HG02759 (cell line): ENCODE measurements at regions not wholly inside any gene's neighbourhood (a gene's known extent, or its start where the extent isn't known, plus 50 kb on each side); places are given as distances from the start of the nearest gene placed in this dataset.
"Not testable (repeated sequence)": the region's sequence is repeated elsewhere in the genome, so short reads cannot be mapped to it uniquely, and the experiment has no call there.

Experiments used
- ATAC-seq: cut with Tn5 transposase; IDR thresholded peaks from one replicate; pipeline ENCODE4 v1.9.1; 2021; ENCODE audit warnings: mild to moderate bottlenecking, moderate library complexity; ENCODE audit not compliant: unreplicated experiment

DNA sequence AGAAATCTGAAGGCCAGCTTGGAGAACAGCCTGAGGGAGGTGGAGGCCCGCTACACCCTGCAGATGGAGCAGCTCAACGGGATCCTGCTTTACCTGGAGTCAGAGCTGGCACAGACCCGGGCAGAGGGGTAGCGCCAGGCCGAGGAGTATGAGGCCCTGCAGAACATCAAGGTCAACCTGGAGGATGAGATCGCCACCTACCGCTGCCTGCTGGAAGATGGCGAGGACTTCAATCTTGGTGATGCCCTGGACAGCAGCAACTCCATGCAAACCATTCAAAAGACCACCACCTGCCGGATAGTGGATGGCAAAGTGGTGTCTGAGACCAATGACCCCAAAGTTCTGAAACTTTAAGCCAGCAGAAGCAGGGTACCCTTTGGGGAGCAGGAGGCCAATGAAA, 318.4 kb downstream of the ZFHX3 start:
- ATAC-seq, result not testable (repeated sequence)

DNA sequence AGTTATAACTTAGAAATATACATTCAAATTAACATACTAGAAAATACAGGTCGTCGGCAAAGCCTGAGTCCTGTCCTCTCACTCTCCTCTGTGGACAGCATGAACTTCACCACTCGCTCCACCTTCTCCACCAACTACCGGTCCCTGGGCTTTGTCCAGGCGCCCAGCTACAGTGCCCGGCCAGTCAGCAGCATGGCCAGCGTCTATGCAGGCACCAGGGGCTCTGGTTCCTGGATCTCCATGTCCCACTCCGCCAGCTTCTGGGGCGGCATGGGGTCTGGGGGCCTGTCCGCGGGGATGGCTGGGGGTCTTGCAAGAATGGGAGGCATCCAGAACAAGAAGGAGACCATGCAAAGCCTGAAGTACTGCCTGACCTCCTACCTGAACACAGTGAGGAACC, 319.4 kb downstream of the ZFHX3 start:
- ATAC-seq, result no peak

DNA sequence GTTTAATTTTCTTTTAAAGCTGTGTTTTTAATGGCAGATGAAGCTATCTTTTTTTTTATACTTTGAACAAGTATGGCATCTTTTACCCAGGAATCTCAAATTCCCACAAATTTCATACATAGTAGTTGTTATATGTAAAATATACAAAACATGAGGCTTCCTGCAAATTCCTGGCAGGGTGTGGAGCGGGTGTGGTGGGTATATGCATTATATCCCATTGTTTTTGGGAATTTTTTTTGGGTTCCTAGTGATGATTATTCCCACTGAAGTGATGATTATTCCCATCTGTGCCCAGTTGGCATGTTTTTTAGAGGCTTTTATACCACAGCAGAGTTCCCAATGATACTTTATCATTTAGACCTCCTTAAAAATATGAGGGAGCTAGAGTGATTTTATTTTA, 320.4 kb downstream of the ZFHX3 start:
- no peak for ATAC-seq

DNA sequence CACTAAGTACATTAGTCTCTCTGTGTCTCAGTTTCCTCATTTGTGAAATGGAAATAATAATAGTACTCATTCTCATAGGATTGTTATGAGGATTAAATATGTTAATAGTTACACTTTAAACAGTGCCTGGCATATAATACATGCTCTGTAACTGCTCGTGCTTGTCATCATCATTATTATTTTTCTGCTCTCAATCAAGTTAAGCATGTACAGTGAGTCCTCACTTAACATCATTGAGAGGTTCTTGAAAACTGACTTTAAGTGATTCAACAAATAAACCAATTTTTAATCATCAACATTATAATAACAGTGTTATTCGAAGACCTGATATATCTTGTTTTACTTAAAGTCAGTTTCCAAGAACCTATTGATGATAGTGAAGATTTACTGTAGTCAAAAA, 322.3 kb downstream of the ZFHX3 start:
- ATAC-seq, result no peak

DNA sequence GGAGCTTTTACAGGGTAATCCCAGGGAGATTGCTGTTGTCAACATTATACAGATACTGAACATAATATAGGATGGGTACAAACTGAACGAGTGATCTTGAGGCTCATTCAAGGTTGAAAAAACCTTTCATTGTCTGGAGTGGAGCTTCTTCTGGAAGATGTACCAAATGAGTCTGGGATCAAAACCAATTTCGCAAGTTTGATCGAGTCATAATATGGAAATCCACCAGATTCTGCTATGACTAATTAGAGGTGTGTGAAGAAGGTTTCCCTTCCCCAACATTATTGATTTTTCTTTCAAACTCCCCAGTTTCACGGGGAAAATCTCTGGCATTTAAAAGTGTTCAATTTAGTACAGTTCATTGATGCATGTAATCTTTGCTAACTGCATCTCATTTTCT, 324.1 kb downstream of the ZFHX3 start:
- no peak for ATAC-seq

DNA sequence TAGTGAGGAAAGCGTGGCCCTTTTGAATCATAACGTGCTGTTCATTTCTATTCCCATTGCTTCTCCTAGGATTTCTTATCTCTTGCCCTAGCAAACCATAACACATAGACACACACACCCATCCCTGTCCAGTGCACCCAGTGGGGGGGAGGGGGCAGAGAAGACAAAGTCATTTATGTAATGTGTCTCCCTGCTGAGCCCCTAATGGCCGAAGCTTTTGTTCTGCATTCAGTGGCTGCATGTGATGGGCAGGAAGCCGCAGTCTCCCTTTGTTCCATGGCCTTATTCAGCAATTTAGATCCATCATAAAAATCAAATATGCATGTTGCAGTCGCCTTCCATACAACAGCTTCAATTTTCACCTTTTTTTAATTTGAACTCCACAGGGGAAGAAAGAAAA, 325.4 kb downstream of the ZFHX3 start:
- ATAC-seq, result no peak

DNA sequence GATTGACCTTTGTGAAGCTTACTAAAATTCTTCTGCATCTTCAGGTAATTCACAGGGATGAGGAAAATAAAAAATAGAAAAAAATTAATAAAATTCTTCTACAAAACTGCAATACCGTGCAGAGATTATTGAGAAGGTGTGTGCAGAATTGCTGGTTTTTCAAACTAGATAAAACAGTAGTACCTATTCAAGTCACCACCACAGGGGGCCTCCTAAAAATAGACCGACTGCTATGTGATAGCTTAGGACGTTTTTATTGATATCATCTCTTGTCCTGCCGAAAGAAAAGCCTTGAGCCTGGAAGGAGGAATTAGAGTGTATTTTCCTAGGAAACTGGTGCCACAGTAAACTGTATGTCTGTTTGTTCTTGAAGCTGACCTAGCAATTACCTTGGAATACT, 325.9 kb downstream of the ZFHX3 start:
- no peak for ATAC-seq

DNA sequence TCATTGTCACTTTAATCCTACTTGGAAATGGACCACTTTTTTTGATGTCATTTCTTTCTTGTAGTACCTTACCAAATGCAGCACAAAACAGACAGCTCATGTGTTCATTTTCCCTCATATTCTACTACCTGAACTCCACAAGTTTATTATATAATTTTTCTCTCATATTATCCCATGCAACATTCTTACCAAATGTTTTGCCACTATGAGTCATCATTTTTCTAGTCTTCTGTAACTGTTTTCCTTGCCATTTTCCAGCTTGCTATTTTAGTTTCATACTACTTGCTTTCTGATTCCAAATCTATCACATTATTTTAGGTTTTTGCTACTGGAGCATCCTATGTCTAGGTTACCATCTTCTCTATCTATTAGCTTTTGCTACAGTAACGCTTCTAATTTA, 332.7 kb downstream of the ZFHX3 start:
- no peak for ATAC-seq

DNA sequence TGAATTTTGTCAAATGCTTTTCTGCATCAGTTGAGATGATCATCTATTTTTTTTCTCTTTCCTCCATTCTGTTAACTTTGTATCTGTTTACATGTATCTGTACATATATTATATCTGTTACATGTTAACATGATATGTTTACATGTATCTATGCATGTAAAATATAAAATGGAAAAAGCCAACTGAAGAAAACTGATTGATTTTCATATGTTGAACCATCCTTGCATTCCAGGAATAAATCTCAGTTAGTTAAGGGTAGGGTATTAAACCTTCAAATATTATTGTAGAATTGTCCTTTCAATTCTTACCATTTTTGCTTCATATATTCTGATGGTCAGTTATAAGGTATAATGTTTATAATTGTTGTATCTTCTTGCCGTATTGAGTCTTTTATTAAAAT, 336.1 kb downstream of the ZFHX3 start:
- no peak for ATAC-seq

DNA sequence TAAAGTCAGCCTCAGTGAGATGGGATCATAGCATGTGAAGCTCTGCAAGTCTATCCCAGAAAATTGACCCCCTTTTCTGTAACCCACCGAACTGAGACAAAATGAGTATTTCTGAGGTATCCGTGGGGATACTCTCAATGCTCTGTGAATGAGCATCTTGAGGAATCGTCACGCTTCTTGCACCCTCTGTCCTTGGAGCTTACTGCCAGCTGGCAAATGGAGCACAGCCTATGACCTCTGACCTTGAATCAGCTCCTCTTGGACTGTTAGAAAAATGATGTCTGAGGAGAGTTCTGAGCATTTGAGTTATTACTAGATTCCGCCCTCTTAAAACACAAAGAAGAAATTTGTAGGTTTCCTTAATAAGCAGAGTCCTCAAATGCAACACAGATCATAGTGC, 342.1 kb downstream of the ZFHX3 start:
- ATAC-seq, result no peak

DNA sequence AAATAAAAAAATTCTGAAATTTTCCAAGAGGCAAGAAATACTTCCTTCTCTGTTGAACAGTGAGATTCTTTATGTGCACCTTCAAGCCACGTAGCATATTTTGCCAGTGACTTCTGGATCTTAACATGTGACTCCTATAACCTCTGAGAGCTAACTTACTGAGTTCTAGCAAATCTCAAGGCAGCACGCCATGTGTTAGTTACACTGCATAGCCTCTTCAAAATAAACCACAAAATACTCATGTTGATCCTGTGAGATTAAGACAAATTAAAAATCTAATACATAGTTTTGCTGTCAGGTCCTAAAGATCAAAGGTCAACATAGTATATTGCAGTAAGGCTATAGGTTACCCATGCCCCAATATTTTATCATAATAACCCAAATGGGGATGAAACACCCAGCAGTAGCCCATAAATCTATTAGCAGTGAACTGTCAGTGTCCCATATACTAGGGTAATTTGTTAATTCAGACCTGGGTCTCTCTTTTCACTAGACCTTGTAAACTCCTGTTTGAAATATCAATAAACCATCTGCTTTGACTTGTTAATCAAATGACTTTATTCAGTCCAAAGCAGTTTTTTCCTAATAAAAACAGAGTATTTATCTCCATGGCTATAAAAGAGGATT, 343.1 kb downstream of the ZFHX3 start:
- ATAC-seq, result no peak

DNA sequence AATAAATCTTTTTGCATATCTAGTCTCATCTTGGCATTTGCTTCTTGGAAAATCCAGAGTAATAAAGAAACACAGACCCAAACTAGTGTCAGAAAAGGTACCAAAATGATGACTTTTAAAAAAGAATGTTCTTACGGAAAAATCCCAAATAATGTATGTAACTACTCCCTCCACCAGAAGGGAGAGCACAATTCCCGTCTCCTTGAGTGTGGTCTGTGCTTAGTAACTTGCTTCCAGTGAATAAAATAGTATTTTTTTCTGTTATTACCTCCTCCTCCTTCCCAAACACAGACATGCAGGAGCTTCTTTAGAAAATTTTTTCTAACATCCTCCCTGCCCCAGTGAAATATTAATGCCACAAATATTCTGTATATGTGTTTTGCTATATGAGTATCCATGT, 358.1 kb downstream of the ZFHX3 start:
- ATAC-seq, result no peak

DNA sequence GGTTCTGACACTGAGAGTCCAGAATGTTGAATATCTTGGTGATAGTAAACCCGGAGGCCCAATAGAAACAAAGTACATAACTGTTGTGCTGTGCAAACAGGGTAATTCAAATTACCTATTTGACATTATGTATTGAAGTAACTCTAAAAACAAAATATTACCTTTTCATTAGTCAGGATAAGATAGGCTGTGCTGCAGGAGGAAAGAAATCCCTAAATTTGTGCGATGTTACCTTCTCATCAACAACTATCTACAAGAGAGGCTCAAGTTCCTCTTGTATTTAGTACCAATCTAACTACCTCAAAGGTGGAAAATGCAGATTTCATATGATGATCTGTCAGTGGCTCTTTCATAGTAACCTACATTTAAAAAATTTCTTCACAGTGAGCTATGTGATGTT, 367.2 kb downstream of the ZFHX3 start:
- ATAC-seq, result no peak

DNA sequence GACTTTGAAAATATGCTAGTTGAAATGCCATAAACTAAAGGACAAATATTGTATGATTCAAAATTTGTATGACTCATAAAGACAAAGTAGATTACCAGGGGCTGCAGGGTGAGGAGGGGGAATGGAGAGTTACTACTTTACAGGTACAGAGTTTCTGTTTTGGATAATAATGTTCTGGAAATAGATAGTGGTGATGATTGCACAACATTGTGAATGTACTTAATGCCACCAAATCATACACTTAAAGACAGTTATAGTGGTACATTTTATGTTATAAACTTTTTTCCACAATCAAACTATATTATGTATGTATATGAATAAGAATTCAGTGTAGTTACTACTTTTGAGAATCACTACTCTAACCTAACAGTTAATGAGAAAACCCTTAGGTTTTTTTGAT, 368.1 kb downstream of the ZFHX3 start:
- ATAC-seq, result no peak

DNA sequence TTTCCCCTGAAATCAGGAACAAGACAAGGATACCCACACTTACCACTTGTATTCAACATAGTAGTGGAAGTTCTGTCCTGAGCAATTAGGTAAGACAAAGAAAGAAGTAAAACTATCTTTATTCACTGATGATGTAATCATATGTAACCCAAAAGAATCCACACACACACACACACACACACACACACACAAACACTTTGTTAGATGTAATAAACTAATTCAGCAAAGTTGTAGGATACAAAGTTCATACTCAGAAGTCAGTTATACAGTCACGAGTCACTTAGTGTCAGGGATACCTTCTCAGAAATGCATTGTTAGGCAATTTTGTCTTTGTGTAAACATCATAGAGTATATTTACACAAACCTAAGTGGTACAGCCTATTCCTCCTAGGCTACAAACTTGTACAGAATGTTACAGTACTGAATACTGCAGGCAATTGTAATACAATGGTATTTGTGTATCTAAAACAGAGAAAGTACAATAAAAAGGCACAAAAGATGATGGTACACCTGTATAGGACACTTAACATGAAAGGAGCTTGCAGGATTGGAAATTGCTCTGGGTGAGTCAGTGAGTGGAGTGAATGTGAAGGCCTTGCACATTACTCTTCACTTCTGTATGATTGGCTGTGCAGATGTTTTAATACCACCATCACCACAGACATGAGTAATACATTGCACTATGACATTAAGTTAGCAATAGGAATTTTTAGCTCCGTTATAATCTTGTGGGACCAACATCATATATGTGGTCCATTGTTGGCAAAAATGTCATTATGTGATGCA, 370.1 kb downstream of the ZFHX3 start:
- no peak for ATAC-seq

DNA sequence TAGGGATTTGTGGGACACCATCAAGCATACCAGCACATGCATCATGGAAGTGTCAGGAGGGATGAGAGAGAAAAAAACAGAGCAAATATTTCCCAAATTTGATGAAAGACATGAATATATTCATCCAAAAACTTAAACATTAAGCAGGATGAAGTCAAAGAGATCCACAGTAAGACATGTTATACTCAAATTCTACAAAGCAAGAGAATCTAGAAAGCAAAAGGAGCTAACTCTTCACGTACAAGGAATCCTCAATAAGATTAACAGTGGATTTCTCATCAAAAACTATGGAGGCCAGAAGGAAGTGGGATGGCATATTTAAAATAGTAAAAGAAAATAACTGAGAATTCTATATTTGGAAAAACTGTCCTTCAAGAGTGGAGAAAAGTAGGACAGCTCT, 374.8 kb downstream of the ZFHX3 start:
- ATAC-seq, result no peak

DNA sequence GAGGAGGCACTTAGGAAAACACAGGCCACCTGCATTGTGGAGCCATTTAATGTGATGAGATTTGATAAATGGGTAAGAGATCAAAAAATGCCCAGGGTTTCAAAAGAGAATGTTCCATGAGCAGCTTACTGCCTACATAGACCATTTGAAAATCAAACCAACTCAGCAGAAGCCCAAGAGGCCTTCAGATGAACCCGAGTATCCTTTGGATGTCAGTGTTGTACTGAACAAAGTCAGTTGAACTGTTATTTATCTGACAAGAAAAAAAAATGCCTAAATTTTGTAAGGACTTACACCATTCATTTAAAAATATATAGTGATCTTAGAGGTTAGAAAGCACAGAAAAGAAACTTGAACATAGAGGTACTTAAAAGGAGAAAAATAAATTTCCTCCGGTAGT, 381.7 kb downstream of the ZFHX3 start:
- ATAC-seq, result no peak

DNA sequence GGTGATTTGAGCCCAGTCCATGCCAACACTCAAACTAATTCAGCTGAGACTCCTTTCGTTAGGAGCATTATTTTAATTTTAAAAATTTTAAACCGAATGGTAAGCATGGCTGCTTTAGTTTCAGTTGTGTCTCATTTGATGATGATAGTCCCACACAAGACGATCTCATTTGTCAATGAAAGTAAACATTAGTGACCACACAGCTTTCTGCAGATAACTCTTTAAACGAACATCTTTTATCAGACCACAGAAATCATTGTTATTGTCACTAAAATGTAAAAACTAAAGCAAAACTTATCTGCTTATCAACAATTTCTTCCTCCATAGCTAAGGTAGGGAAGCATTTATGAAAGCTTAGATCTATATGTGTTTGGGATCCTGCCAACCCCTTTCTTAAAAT, 382.2 kb downstream of the ZFHX3 start:
- ATAC-seq, result no peak

DNA sequence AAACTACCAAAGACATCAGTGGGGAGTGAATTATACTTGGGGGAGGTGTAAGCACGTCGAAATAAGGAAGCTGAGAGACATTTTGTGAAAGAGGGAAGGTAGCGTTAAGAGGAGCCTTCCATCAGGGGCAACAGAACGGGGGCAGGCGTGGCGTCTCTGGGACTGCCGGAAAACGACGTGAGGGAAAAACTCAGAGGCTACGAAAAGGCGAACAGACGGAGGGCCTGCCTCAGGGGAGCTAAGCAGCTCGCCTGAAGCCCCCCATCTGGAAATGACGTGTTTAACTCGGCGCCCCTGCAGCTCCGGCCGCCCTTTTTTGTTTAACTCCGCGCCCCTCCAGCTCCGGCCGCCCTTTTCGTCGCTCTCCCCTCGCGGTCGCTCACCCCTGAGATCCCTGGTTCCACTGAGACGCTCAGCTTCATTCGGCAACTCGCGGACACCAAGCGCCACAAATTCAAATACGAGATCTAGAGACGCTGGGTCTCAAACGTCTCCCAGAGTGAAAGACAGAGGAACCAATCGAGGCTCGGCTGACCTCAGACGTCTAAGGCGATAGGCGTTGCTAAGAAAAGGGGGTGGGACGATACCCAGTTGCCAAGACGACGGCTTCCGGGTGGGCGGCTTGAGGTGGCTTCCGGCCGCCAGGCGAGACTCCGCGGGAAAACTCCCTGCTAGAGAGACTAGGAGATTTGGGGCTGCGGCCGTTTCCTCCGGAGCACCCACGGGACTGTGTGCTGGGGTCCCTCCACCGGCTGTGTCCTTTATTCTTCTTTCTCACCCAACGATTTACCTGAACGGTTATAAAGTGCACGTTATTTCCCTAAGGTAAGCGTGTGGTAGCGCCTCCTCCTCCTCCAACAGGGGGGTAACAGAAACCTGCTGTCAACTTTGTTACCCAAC, 383.2 kb downstream of the ZFHX3 start:
- ATAC-seq, result peak; percentile 99

DNA sequence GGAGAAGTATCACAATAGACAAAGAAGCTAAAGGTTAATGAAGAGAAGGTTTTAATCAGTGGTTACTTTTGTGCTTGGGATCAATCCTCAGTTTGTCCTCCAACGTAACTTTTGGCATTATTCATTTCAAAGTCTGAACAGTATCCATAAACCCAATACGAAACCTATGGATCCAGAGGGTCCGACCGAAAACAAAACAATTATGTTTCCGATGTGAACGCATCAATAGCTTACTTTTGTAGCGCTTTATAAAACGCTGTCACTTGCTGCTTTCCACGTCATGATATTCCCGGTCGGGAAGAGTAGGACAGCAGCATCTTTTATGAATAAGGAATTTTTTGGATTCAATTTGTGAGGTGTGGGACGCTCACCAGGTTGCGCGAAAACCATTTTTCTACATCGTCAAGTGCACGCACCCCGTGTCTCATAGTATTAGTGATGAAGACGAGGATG, 383.8 kb downstream of the ZFHX3 start:
- ATAC-seq, result no peak

DNA sequence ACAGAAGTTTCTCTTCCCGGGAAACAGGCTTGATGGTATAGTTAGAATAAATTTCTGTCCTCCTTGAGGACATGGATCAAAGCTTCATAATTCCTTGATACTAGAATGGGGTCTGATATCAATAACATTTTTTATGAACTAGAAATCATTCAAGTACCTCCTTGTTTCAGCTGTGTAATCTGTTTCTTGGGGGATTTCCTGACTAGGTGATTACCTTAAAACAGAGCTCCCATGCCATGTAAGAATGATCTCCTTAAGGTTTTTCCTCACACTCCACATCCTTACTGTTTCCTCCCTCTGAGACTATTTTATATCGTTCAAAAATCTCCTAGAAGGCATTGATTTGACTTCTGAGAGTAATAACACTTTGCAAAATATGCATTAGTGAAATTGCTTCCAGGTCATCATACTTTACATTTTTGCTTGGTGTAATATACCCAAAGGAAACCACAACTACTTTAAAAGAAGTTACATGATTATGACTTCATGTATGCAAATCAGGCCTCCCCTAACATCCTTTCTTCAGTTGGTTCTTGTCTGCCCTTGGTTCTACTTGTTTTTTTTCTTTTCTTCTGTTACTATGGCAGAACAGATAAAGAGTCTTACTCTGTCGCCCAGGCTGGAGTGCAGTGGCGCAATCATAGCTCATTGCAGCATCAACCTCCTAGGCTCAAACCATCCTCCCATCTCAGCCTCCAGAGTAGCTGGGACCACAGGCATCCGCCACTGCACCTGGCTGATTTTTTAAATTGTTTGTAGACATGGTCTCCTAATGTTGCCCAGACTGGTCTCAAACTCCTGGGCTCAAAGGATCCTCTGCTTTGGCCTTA, 388.8 kb downstream of the ZFHX3 start:
- no peak for ATAC-seq
